ENCODE measurements at regions not wholly inside any gene's neighbourhood (a gene's known extent, or its start where the extent isn't known, plus 50 kb on each side); places are given as distances from the start of the nearest gene placed in this dataset.

DNA sequence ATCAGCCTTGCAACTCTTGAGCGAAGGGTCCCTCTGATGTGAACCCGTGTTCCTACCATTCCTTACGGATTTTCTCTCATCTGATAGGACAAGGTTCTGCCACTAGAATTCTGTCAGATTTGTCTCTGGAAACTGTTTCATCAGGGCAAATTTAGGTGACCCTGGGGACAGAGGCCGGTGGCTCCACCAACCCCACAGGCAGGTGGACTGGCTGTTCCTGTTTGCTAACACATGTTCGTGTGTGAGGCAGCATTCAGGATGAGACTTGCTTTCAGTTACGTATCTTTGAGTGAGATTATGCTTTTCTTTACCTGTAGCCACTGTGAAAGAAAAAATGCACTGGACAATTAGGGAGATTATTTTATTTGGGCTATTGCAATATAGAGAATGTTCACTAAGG lies 449.9 kb downstream of the INHBA start:
- Histone ChIP-seq H3K79me2 (ENCODE audit: control insufficient read depth in 1 of 2, insufficient read depth in 2 of 2, low read length in 2 of 2) (no peaks in the 10 kb centered on the region), H3K9ac (replicated peaks in 1 of 4; ENCODE audit: extremely low read depth in 1 of 4, low read depth in 3 of 4, low read length in 3 of 4) (no peak overlapping the region), H4K91ac (replicated peaks; ENCODE audit: insufficient read length, low read length) (no peak overlapping the region), H3K4me1 (replicated peaks in 1 of 4; ENCODE audit: control insufficient read depth in 3 of 4, insufficient read depth in 4 of 4, low read length in 3 of 4) (no peaks in the 10 kb centered on the region), H4K5ac (ENCODE audit: insufficient read length, low read depth, low read length) (no peak overlapping the region), H2BK20ac (ENCODE audit: low read length) (no peak overlapping the region), H3K4me2 (ENCODE audit: insufficient read depth in 1 of 2, low read depth in 2 of 2, low read length in 2 of 2) (no peak overlapping the region), H4K20me1 (replicated peaks in 1 of 2; ENCODE audit: control insufficient read depth in 1 of 2, insufficient read depth in 2 of 2, low read length in 2 of 2) (no peaks in the 10 kb centered on the region), H2BK5ac (ENCODE audit: low read depth, low read length) (no peak overlapping the region), H3K79me1 (ENCODE audit: low read depth, low read length) (no peaks in the 10 kb centered on the region), H2AFZ (ENCODE audit: low read length) (no peak overlapping the region), H3K18ac (ENCODE audit: extremely low read depth, low read length) (no peak overlapping the region), H3K23me2 (ENCODE audit: low read depth, low read length) (no peaks in the 10 kb centered on the region), H3K4ac (replicated peaks; ENCODE audit: insufficient read length, low read depth, low read length) (no peak overlapping the region), H3K4me3 (ENCODE audit: extremely low read depth in 1 of 4, insufficient read depth in 2 of 4, low read depth in 3 of 4, low read length in 4 of 4) (no peak overlapping the region), H3K36me3 (ENCODE audit: control insufficient read depth in 2 of 4, insufficient read depth in 4 of 4, low read length in 3 of 4) (no peaks in the 10 kb centered on the region), H3K14ac (ENCODE audit: insufficient read length) (no peak overlapping the region), H3K56ac (replicated peaks; ENCODE audit: insufficient read length, low read depth, low read length) (no peak overlapping the region), H2BK12ac (ENCODE audit: low read depth, low read length) (no peak overlapping the region), H3K27me3 (replicated peaks in 1 of 4; ENCODE audit: control insufficient read depth in 3 of 4, extremely low read depth in 1 of 4, insufficient read depth in 3 of 4, low read length in 3 of 4) (no peaks in the 10 kb centered on the region), H3K23ac (ENCODE audit: insufficient read length) (no peak overlapping the region), H2BK15ac (ENCODE audit: low read length) (no peak overlapping the region), H3K9me3 (ENCODE audit: insufficient read depth in 2 of 2, low read depth in 1 of 2, low read length in 1 of 2) (peaks cover 0 to 6% of the 10 kb centered on the region in 2 experiments; a peak in 2 of 4 replicates), H2AK5ac (ENCODE audit: low read depth, low read length) (no peak overlapping the region), H3K27ac (ENCODE audit: low read depth, low read length) (no peak overlapping the region), H4K8ac (ENCODE audit: extremely low read depth, insufficient read depth, low read length) (no peak overlapping the region), H2BK120ac (replicated peaks; ENCODE audit: low read depth, low read length) (no peak overlapping the region)
- POLR2A ChIA-PET (ENCODE audit: partially characterized antibody) = no interaction called here
- CTCF ChIA-PET (ENCODE audit: partially characterized antibody) = interaction anchor here (1.1 kb wide), 1 partner anchor 250 kb away, joined by 4 read pairs; no protein-coding TSS in a partner anchor
- 94% methylated on average over 6 of the region's 6 CpGs; no CpG with 5 or more reads in 1 of the 2 experiments for WGBS, 2 experiments (ENCODE audit: extremely low coverage in 1 of 2, insufficient coverage in 1 of 2, insufficient read length in 1 of 2, insufficient replicate concordance in 2 of 2, low coverage in 1 of 2, low lambda C conversion rate in 2 of 2, missing lambda C conversion rate in 1 of 2)
- TF ChIP-seq GABPA (IDR thresholded peaks at IDR 0.05; ENCODE audit: borderline replicate concordance, insufficient read depth, low read length) (no peak), CHD1 (IDR thresholded peaks at IDR 0.05; ENCODE audit: low read depth, low read length) (no peak), SRF (IDR thresholded peaks at IDR 0.05; ENCODE audit: low read depth, low read length) (no peak), CTBP2 (IDR thresholded peaks at IDR 0.05; ENCODE audit: borderline replicate concordance, insufficient read depth, insufficient read length, low read length) (no peak), CHD2 (IDR thresholded peaks at IDR 0.05; ENCODE audit: low read length) (no peak), EGR1 (IDR thresholded peaks at IDR 0.05; ENCODE audit: borderline replicate concordance, low read depth, low read length) (no peak), RNF2 (IDR thresholded peaks at IDR 0.05; ENCODE audit: borderline replicate concordance, low read depth, low read length, missing control alignments, poor library complexity, severe bottlenecking) (no peak), FOSL1 (IDR thresholded peaks at IDR 0.05; ENCODE audit: insufficient read depth, low read depth, low read length) (no peak)
- FAIRE-seq = no peak
- no peak for DNase-seq (ENCODE audit: low read depth in 1 of 2, low spot score in 2 of 2)
